HK-2 (cell line): ENCODE measurements at regions not wholly inside any gene's neighbourhood (a gene's known extent, or its start where the extent isn't known, plus 50 kb on each side); places are given as distances from the start of the nearest gene placed in this dataset.
A peak's percentile ranks its signal among the peaks of the same experiment; 100 is the strongest.

Source experiments
- DNase-seq: peaks from one replicate; pipeline ENCODE4 v3.0.0-alpha.2; 2018; ENCODE audit not compliant: unreplicated experiment

GRCh38 chr4:41883988-41884734, 51.1 kb upstream of the TMEM33 start:
- no peak for DNase-seq

GRCh38 chr4:41882625-41883347, 52.4 kb upstream of the TMEM33 start:
- DNase-seq: peak; percentile 36

- DNase-seq: no peak
Measured at GRCh38 chr4:41881981-41882624, 53.1 kb upstream of the TMEM33 start.

- no peak for DNase-seq
Measured at GRCh38 chr4:41880840-41881831, 54.1 kb upstream of the TMEM33 start.

- DNase-seq: no peak
Measured at GRCh38 chr4:41880022-41880837, 55.0 kb upstream of the TMEM33 start.

- no peak for DNase-seq
Measured at GRCh38 chr4:41879552-41879951, 55.7 kb upstream of the TMEM33 start.

- no peak for DNase-seq
Measured at GRCh38 chr4:41878991-41879491, 56.2 kb upstream of the TMEM33 start.

GRCh38 chr4:41878170-41878969, 56.9 kb upstream of the TMEM33 start:
- no peak for DNase-seq

- no peak for DNase-seq
Measured at GRCh38 chr4:41877020-41877796, 58.0 kb upstream of the TMEM33 start.

GRCh38 chr4:41874873-41875272, 60.4 kb upstream of the TMEM33 start:
- DNase-seq: no peak

- DNase-seq: no peak
Measured at GRCh38 chr4:41874398-41874797, 60.8 kb upstream of the TMEM33 start.

- DNase-seq: no peak
Measured at GRCh38 chr4:41873380-41874295, 61.6 kb upstream of the TMEM33 start.

- no peak for DNase-seq
Measured at GRCh38 chr4:41870035-41870434, 65.2 kb upstream of the TMEM33 start.

GRCh38 chr4:41866799-41867677, 68.2 kb upstream of the TMEM33 start:
- no peak for DNase-seq

GRCh38 chr4:41865981-41866798, 69.0 kb upstream of the TMEM33 start:
- DNase-seq: no peak
